GM19193 (cell line): ENCODE measurements at regions not wholly inside any gene's neighbourhood (a gene's known extent, or its start where the extent isn't known, plus 50 kb on each side); places are given as distances from the start of the nearest gene placed in this dataset.

Source experiments
- POLR2A ChIP-seq: IDR thresholded peaks from 4 replicates; pipeline ENCODE4 v1.6.1; 2011; ENCODE audit not compliant: insufficient read depth, insufficient read length; ENCODE audit errors: extremely low read depth

DNA sequence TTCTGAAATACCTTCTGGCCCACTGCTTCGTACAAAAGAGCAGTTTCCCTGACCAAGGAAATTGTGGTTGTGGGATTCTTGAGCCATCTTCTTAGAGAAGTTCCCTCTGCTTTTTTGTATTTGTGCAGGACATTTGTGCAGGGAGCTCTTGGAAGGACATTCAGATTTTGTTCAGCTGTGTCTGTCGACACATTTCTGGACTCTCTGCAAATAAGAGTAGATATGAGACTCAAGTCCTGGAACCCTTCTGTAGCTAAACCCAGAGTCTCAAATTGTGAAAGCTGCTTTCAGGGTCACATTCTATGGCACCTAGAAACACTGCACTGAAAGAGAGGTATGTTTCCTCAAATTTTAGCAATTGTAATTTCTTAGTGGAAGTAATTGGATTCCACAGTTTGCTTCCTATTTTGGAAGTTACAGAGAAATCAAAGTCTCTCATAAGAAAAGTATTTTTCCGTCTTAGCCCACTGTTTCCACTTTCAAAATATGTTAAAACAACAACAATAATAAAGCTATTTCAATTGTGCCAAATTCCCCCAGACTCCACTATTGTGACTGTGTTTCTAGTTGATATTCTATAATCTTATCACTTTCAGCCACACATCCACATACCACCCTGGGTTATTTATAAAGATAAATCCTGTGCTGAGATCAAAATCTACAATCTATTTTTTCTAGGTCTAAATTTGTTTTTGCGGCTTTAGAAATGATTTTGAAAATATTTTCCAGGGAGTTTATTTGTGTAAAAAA lies 224.0 kb downstream of the COG6 start:
- no peak for TF ChIP-seq POLR2A

- no peak for TF ChIP-seq POLR2A
These were observed 225.9 kb downstream of the COG6 start for GRCh38 chr13:39881383-39881782.

DNA sequence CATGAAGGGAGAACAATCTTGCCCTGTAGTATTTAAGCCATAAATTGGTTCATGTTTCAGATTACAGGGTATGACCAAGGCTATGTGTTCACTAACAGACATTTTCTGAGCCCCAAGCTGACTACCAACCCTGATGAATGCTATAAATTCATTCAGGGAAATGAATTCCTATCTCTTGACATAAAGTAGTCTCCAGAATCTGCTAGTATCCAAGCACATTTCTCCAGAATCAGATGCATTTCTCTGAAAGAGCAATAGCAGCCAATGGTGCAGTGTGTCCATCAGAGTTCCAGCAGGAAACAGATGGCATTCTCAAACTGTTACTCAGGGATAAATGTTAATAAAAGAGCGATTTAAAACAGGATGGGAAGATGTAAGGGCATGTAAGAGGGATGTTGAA lies 226.4 kb downstream of the COG6 start:
- TF ChIP-seq POLR2A: no peak

GRCh38 chr13:39884166-39884565 lies 228.7 kb downstream of the COG6 start:
- TF ChIP-seq POLR2A: no peak

DNA sequence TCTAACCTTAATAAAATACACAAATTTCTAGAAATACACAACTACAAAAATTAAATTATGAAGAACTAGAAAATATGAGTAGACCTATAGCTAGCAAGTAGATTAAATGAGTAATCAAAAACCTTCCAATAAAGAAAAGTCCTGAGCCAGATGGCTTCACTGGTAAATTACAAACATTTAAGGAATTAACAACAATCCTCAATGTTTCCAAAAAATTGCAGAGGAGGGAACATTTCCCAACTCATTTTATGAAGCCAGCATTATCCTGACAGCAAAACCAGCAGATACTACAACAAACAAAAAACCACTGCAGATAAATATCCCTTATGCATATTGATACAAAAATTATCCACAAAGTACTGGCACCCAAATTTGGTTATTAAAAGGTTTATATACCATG lies 230.9 kb downstream of the COG6 start:
- TF ChIP-seq POLR2A: no peak

GRCh38 chr13:39887387-39887786 lies 231.9 kb downstream of the COG6 start:
- TF ChIP-seq POLR2A: no peak

DNA sequence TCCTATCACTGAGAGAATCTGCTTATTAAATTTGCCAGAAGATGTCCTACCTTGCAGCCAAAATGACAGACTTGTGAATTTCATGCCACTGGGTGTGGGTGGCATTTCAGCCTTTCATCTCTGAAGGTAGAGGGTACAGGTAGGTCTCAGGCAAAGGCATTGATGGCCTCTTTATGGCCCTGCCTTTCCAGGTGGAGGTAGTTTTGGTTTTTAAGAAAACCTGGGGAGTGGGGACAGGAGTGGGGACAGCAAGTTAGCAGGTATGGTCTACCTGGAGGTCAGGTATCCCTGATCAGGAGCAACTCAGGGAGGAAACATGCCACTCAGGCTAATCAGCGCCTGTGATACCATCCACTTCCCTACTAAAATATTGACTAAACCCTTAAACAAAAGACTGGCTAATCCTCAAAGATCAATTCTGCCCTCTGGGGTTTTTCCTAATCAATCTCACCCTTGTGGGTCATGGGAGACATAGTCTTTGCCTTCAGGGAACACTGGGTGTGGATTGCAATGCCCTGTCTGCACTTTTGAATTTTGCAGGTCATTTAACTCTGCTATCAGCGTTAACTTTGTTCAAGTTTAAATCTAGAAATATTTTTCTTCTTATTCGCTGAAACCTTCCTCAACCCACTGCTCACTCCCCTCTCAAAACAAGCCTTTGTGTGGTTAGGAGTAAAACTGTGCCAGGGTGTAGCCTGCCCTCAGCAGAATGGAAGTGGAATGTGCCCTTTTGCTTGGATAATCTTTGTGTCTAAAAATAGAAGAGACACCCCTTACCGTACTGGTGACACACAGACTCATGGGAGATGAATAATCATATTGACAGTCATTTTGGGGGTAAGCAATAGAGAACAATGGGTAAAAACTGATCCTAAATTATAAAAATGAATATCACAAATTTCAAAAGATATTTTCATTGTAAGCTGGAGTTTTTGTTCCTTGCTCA lies 233.7 kb downstream of the COG6 start:
- TF ChIP-seq POLR2A: no peak

- TF ChIP-seq POLR2A: no peak
These were observed 235.1 kb downstream of the COG6 start for GRCh38 chr13:39890537-39890936.

GRCh38 chr13:39892721-39893685 lies 237.5 kb downstream of the COG6 start:
- TF ChIP-seq POLR2A: no peak

DNA sequence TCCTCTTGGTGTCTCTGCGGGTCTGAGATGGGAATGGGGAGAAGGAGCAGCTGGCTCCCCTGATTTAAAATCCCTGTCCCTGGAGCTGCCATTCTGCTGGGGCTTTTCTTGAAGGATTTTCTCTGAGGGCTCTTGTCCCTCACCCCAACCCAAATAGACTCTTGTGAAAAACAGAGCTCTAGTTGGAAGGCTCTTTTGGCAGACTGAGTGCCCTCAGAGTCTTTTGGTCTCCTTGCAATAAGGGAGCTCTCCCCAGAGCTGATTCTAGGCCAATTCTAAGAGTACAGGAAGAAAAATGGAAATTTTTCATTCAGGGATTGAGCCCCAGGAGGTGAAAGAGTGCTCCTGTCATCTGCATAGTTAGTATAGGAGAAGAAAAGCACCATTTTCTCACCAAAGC lies 238.3 kb downstream of the COG6 start:
- TF ChIP-seq POLR2A: no peak

- no peak for TF ChIP-seq POLR2A
These were observed 239.1 kb downstream of the COG6 start for GRCh38 chr13:39894586-39894985.

GRCh38 chr13:39895254-39895653 lies 239.8 kb downstream of the COG6 start:
- no peak for TF ChIP-seq POLR2A

GRCh38 chr13:39897636-39898035 lies 242.2 kb downstream of the COG6 start:
- no peak for TF ChIP-seq POLR2A

- TF ChIP-seq POLR2A: no peak
These were observed 244.8 kb downstream of the COG6 start for GRCh38 chr13:39900106-39900750.
